ENCODE measurements at regions not wholly inside any gene's neighbourhood (a gene's known extent, or its start where the extent isn't known, plus 50 kb on each side); places are given as distances from the start of the nearest gene placed in this dataset.

- H3K27ac ChIP-seq = no peak overlapping the region
- H3K4me3 ChIP-seq = no peak overlapping the region
These were observed 62.5 kb upstream of the RAB27B start for GRCh38 chr18:54765636-54766375.

GRCh38 chr18:54766634-54767033, 61.6 kb upstream of the RAB27B start:
- H3K4me3 ChIP-seq = no peak overlapping the region
- no peak overlapping the region for H3K27ac ChIP-seq

GRCh38 chr18:54767098-54767497, 61.2 kb upstream of the RAB27B start:
- no peak overlapping the region for H3K4me3 ChIP-seq

GRCh38 chr18:54769526-54770464, 58.5 kb upstream of the RAB27B start:
- Histone ChIP-seq H3K4me3 (no peak overlapping the region), H3K27ac (no peak overlapping the region)

More at GRCh38 chr18:54767098-54767497, 61.2 kb upstream of the RAB27B start:
- H3K27ac ChIP-seq = no peak overlapping the region

GRCh38 chr18:54772056-54772455, 56.2 kb upstream of the RAB27B start:
- no peak overlapping the region for H3K4me3 ChIP-seq
- no peak overlapping the region for H3K27ac ChIP-seq

- Histone ChIP-seq H3K4me3 (no peak overlapping the region), H3K27ac (peak overlapping the region in 4 of 21 experiments; percentile 9 to 59 (median 56))
These were observed 53.9 kb upstream of the RAB27B start for GRCh38 chr18:54774423-54774822.

GRCh38 chr18:54774981-54775665, 53.2 kb upstream of the RAB27B start:
- Histone ChIP-seq H3K4me3 (no peak overlapping the region), H3K27ac (peak overlapping the region in 12 of 21 experiments; percentile 15 to 76 (median 56))

- Histone ChIP-seq H3K4me3 (no peak overlapping the region), H3K27ac (peak overlapping the region in 14 of 21 experiments; percentile 14 to 76 (median 50))
These were observed 52.6 kb upstream of the RAB27B start for GRCh38 chr18:54775686-54776085.

GRCh38 chr18:54776282-54776977, 51.8 kb upstream of the RAB27B start:
- H3K27ac ChIP-seq = peak overlapping the region in 14 of 21 experiments; percentile 32 to 77 (median 54)

GRCh38 chr18:54777118-54777791, 51.0 kb upstream of the RAB27B start:
- Histone ChIP-seq H3K27ac (peak overlapping the region in 9 of 21 experiments; percentile 32 to 77 (median 39)), H3K4me3 (no peak overlapping the region)

More at GRCh38 chr18:54776282-54776977, 51.8 kb upstream of the RAB27B start:
- no peak overlapping the region for H3K4me3 ChIP-seq

GRCh38 chr18:54777989-54778388, 50.3 kb upstream of the RAB27B start:
- H3K27ac ChIP-seq = no peak overlapping the region
- H3K4me3 ChIP-seq = no peak overlapping the region
